Pancreas (tissue), 10 donors: ENCODE measurements at regions not wholly inside any gene's neighbourhood (a gene's known extent, or its start where the extent isn't known, plus 50 kb on each side); places are given as distances from the start of the nearest gene placed in this dataset.

Source experiments
- ATAC-seq, 4 donors: fragments of 200-7000 bp; cut with Tn5 transposase; one replicate each; pipeline versions ENCODE4 v1.8.0 to v1.9.1; 2020; ENCODE audit warnings: mild to moderate bottlenecking in 4 of 4, moderate library complexity in 4 of 4
- DNase-seq, 6 donors: peaks; one replicate each; pipeline ENCODE4 v3.0.0-alpha.2; 2020
- FAIRE-seq: peaks from 2 replicates; lab custom pipeline; 2012; peaks lifted over from hg19 to GRCh38; lab: Jason Lieb, UNC
- H3K27ac ChIP-seq, 4 donors: fragments of 200-600 bp; sonication (generic); 1 replicate in 3 of 4; 2 replicates in 1 of 4; pipeline versions ENCODE4 v1.5.0 to v1.8.0; 2020
- H3K27me3 ChIP-seq, 4 donors: fragments of 200-600 bp; one replicate each; pipeline ENCODE4 v1.8.0; 2021
- H3K36me3 ChIP-seq, 3 donors: fragments of 200-600 bp; sonication (generic) in 1 of 3; one replicate each; pipeline versions ENCODE4 v1.5.0 to v1.8.0; 2020 to 2021
- H3K4me1 ChIP-seq, 3 donors: fragments of 200-600 bp; one replicate each; pipeline ENCODE4 v1.8.0; 2021
- H3K4me3 ChIP-seq, 4 donors: fragments of 200-600 bp; sonication (generic) in 2 of 4; one replicate each; pipeline versions ENCODE4 v1.5.0 to v1.8.0; 2020 to 2021
- H3K9me3 ChIP-seq, 4 donors: fragments of 200-600 bp; one replicate each; pipeline ENCODE4 v1.8.0; 2021
- CTCF ChIP-seq, 4 donors: fragments of 200-600 bp; sonication (generic) in 3 of 4; IDR thresholded peaks; one replicate each; pipeline versions ENCODE4 v1.5.0 to v1.8.0; 2021; ENCODE audit warnings: antibody characterized with exemption in 4 of 4
- WGBS, 2 donors: extraction: QIAGEN DNeasy Blood & Tissue Kit; methylation state at CpG; one replicate each; pipeline ENCODE4 v1.1.7; 2013; 5-methylcytosine and 5-hydroxymethylcytosine counted together
- intact Hi-C, 3 donors: fragments of 100-400 bp; cut with DNase I; formaldehyde crosslinking; loops; one replicate each; pipeline versions ENCODE4 v1.11.1 to v1.14.2; 2022
- donor health status: healthy with polysubstance abuse.
- donor health status: DM: no; HTN: no; CAD: no; lungs with moderate emphysema.
- donor health status: DM: no; HTN: no; CAD: no.
- donor health status: control.
- donor health status: control.
- donor health status: Bipolar disorder and iron deficiency.
- donor health status: DM: yes; HTN: yes; CAD: no.
- donor health status: DM: no; HTN: no; CAD: no.
- donor health status: DM: no; HTN: no; CAD: no.
- donor health status: DM: yes; HTN: yes; CAD: no.

DNA sequence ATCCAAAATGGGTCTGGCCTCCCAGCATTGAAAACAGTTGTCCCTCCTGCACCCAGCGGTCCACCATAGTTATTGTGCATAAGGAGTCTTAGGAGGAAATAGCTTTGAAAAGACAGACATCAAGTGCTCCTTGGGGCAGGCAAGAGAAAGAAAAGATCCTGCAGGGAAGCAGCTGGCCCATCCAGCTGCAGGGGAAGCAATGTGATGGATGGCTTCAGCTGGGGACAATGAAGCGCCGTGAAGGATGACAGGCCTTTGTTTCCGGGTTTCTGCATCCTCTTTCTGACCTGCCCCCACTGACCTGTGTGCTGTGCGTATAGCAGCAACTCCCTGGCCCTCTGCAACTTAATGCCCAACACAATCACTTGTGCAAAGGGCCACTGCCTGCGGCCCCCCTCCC is 142.9 kb upstream of the NCKAP5 start:
- no peak for FAIRE-seq
- no peaks in the 10 kb centered on the region for H3K36me3 ChIP-seq
- H3K9me3 ChIP-seq: no peaks in the 10 kb centered on the region
- no peaks in the 10 kb centered on the region for H3K4me1 ChIP-seq
- H3K27ac ChIP-seq: no peak overlapping the region
- no peak for DNase-seq
- no peaks in the 10 kb centered on the region for H3K27me3 ChIP-seq
- no peak overlapping the region for H3K4me3 ChIP-seq
- 40 to 45% methylated on average over 6 of the region's 6 CpGs for WGBS, 2 donors
- intact Hi-C loops: no loop called here
- no peak for ATAC-seq
- no peak for TF ChIP-seq CTCF (IDR thresholded peaks at IDR 0.05)

GRCh38 chr2:133711806-133712205 is 143.5 kb upstream of the NCKAP5 start:
- no peak for TF ChIP-seq CTCF (IDR thresholded peaks at IDR 0.05)
- H3K36me3 ChIP-seq: no peaks in the 10 kb centered on the region
- H3K27ac ChIP-seq: no peak overlapping the region
- ATAC-seq: no peak
- no peaks in the 10 kb centered on the region for H3K4me1 ChIP-seq
- intact Hi-C loops: no loop called here
- no peak for DNase-seq
- no peak overlapping the region for H3K4me3 ChIP-seq
- no peaks in the 10 kb centered on the region for H3K9me3 ChIP-seq
- H3K27me3 ChIP-seq: no peaks in the 10 kb centered on the region
- no peak for FAIRE-seq
- 61 to 62% methylated on average over 6 of the region's 6 CpGs for WGBS, 2 donors

GRCh38 chr2:133712369-133712768 is 144.1 kb upstream of the NCKAP5 start:
- DNase-seq (no peak), FAIRE-seq (no peak), ATAC-seq (no peak)
- H3K9me3 ChIP-seq: no peaks in the 10 kb centered on the region
- H3K27me3 ChIP-seq: no peaks in the 10 kb centered on the region
- no peak overlapping the region for H3K4me3 ChIP-seq
- 59 to 73% methylated on average over 3 of the region's 3 CpGs for WGBS, 2 donors
- H3K4me1 ChIP-seq: no peaks in the 10 kb centered on the region
- H3K36me3 ChIP-seq: no peaks in the 10 kb centered on the region
- TF ChIP-seq CTCF (IDR thresholded peaks at IDR 0.05): no peak
- intact Hi-C loops: no loop called here
- H3K27ac ChIP-seq: no peak overlapping the region

DNA sequence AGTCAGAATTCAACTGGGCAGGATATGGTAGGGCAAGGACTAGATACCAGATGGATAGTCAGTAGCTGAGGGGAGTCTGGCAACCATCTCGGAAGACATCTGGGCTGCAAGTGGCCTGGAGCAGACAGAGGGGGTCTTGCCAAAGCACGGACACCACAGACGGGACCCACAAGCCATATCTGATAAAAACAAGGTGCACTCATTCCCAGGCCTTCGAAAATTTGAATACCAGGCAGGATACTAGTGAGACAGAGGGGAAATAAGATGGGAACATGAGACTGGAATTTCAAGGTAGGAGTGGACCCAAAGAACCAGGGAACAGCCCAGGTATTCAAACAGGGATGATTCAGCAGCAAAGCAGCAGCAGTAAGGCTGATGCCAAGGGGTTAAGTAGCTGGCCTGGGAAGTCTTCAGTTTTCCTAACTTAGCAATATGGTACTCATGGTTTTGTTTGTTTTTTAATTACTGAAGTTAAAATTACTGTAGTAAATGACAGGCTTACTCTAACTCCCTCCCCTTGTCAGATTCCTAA is 144.9 kb upstream of the NCKAP5 start:
- intact Hi-C loops: no loop called here
- no peaks in the 10 kb centered on the region for H3K36me3 ChIP-seq

More for the DNA sequence above, 144.9 kb upstream of the NCKAP5 start:
- H3K4me3 ChIP-seq: no peak overlapping the region
- DNase-seq (no peak), ATAC-seq (no peak), FAIRE-seq (no peak)
- H3K27me3 ChIP-seq: no peaks in the 10 kb centered on the region
- H3K9me3 ChIP-seq: no peaks in the 10 kb centered on the region
- H3K27ac ChIP-seq: no peak overlapping the region
- H3K4me1 ChIP-seq: no peaks in the 10 kb centered on the region
- 53 to 61% methylated on average over 4 of the region's 4 CpGs for WGBS, 2 donors
- TF ChIP-seq CTCF (IDR thresholded peaks at IDR 0.05): no peak
